HG02885 (cell line): ENCODE measurements at regions not wholly inside any gene's neighbourhood (a gene's known extent, or its start where the extent isn't known, plus 50 kb on each side); places are given as distances from the start of the nearest gene placed in this dataset.

Experiments used
- ATAC-seq: cut with Tn5 transposase; IDR thresholded peaks from one replicate; pipeline ENCODE4 v1.9.1; 2021; ENCODE audit warnings: mild to moderate bottlenecking; ENCODE audit not compliant: unreplicated experiment, poor library complexity

DNA sequence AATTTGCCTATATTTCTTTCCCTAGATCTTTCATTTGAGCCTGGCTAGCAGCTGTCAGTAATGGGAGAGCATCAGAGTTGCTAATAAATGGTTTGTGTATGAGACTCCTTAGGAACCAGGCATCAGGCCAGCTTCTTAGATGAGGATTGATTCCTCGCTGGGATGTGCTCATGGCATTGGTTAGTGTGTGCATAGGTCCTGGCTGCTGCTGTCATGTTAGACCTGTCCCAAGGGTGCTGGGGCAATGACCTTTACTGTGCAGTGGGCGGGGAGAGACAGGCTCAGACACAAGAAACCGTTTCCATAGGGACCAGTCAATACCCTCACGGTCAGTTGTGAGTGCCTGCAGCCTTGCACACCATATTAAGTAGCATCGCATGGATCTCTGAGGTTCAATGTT lies 112.3 kb upstream of the NR3C1 start:
- ATAC-seq, result no peak

DNA sequence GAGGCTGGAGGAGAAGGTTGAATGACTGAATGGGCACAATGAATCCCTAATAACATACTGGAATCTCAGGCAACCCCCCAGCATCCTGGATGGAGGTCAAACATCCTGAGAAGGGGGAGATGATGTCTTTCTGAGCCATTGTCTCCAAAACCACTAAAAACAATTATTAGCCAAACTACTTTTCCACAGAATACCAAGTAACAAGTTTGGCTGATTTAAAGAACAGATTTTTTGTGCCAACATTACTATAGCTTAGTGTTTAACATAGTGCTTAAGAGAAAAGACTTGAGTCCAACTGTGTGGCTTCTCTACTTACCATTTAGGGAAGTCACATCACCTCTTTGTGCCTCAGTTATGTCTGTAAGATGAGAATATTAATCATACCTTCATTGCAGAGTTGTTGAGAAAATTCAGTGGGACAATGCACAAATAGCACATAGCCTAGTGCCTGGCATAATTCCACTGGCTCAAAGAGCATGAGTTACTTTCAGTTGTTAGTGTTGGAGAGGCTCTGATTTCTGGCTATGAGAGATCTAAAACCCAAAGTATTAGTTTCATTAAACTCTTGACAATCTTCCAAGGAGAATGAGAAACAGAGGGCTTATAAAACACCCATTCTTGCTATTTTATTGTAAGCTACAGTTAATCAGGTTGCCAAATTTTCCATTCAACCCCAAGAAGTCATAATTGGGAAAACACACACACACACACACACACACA lies 111.3 kb upstream of the NR3C1 start:
- ATAC-seq, result no peak

DNA sequence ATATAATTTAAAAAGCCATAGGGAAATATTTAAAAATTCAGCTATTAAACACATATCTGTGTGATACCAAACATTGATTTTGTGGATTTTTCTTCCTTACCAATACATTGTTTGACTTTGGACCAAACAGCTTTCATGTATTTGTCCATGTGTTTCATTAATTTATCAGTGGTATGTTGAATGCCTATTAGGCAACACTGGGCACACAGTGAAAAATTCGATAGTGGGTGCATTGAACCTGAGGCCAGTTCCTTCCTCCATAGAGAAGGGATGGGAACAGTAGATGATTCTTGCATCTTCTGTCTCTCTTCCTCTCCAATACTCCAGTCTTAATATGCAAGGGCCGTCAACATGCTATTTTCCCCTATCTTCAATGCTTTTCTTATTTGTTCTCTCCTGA lies 110.2 kb upstream of the NR3C1 start:
- ATAC-seq, result no peak

DNA sequence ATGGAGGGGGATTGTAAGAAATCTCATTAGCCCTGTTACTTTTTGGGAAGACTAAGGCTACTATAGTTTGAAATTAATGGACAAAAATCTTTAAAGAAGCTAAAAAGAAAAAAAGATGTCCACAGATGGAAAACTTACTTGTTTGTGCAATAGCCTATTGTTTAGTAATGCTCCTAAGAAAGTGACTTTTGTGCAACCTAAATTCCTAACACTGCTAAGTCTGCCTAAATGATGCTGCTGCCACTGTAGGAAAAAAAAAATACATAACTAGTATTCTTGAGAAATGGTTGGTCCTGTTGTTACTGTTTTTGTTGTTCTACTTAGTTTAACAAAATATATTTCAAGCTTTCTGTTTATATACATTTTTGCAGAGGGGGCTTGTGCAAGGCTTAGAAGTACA lies 108.2 kb upstream of the NR3C1 start:
- no peak for ATAC-seq

DNA sequence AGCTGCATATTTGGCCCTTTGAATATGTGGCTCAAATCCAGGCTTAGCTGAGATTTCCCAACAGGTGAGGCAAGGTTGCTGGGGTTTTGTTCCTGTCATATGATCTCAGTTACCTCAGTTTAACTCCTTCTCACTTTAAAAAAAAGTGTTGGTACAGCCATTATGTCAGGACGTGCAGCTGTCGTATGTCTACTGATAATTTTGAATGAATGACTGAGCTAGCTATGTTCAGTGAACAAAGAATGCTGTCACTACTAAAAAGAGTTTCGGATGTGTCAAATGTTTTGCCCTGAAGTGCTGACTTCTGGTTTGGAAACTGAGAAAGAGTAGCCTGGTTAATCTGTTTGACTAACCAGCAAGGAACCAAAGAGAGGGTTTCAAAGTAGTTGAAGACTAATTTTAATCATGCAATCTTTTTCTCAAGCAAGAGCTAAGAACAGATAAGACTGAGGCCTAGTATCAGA lies 106.3 kb upstream of the NR3C1 start:
- ATAC-seq, result peak; percentile 95

DNA sequence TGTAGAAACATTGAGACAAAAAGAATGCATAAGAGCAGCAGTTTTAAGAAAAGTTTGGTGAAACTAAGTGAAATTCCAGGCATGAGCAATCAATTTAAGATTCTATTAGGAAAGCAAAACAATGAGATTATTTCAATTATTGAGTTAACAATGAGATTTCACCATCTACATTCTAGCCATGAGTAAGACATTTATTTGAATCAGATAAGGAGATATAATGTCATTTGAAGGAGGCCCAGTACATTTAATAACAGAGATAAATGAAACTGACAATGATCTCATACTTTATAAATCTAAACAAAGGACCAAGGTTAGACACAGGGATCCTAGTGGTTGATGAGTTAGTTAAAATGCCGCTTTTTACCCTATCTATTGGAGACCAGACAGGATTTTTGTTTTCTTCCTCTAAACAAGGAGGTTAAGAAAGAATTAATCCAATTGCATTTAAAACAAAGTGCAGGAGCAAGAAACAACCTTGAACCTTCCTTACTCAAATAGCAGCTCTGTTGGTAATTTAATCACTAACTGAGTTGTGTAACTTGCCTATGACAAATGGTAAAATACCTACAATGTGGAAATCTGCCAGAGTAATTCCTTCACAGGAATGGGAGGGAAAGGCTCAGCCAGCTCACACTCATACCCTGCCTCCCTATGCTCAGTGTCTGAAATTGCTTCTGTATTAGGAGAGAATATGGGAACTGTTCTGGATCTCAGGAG lies 103.5 kb upstream of the NR3C1 start:
- no peak for ATAC-seq

DNA sequence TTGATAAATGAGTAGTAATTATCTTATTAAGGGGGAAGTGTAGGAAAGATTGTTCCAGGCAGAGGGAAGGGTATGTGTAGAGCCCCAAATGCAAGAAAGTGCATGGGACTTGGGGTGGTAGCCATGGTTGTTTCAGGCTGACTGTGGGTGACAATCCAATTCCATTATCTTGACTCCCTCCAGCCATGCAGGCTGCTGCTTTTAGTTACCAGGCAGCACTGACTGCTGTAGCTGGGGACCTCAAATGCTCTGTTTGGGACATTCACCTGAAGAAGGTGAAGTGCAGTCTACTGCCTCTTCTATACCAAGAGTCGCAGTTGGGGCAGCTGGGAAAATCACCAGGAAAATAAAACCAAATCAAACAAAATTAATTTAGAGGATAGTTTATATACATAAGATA lies 102.4 kb upstream of the NR3C1 start:
- ATAC-seq, result no peak

DNA sequence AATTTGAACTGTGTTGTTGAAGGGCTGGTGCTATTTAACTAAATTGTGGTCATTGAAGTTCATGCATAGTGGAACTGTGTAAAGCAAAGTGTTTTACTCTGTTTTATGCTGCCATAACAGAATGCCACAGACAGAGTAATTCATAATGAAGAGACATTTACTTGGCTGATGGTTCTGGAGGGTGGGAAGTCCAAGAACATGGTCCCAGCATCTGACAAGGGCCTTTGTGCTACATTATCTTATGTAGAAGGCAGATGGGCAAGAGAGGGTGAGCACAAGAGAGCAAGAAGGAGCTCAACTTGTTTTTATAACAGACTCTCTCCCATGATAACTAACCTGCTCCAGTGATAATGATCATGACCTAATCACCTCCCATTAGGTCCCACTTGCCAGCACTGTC lies 101.9 kb upstream of the NR3C1 start:
- no peak for ATAC-seq

DNA sequence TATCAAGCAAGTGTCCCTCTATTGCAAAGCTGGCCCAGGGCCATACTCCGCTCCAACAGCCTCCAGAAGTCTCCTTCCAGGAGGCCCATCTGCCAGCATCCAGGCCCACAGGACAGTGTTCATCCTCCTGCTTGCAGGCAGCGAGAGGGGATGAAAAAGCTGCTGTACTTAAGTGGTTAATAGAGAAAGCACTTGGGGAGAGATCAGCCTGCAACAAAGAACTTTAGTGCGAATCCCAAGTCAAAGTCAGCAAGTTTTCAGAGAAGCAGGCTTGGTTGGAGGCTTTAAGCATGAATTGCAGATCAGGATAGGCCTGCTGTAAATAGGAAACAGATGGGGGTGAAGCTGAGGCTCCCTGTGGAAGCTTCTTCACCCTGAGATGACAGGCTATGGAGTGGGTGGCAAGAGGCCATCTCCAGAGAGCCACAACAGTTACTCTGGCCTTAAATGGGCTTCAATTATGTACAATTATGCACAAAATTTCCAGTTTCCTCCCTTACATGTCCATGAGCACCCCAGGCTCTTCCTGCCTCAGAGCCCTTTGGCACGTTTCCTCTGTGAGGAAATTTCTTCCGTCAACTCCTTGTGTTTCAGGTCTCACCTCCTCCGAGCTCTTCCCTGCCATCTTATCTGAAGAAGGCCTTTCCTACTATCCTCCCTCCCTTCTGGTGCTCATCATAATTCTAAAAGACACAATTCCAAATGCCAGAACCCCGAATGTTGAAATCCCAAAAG lies 98.0 kb upstream of the NR3C1 start:
- no peak for ATAC-seq

DNA sequence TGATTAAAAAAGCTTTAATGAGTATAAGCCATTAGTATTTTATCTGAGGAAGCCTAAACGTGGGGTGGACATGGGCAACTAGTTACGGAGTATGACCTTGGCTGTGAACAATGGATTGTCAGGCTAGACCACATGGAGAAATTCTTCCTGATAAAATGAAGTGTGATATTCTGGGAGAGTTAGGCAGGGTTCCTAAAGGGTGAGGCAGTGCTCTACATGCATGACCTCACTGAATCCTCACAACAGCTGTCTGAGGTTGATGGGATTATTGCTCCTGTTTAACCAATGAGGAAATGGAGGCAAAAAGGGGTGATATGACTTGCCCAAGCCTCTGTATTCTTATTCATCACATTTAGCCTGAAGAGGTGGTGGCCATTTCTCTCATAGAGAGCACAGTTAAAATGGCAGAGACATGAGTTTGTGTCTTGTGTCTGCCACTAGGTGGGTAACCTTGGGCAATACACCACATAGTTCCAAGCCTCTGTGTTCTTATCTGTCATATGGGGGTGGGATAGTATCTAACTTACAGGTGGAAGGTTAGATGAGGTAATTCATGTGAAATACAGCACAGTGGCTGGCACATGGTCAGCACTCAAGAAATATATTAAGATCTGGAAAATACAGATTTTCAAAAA lies 96.1 kb upstream of the NR3C1 start:
- no peak for ATAC-seq

DNA sequence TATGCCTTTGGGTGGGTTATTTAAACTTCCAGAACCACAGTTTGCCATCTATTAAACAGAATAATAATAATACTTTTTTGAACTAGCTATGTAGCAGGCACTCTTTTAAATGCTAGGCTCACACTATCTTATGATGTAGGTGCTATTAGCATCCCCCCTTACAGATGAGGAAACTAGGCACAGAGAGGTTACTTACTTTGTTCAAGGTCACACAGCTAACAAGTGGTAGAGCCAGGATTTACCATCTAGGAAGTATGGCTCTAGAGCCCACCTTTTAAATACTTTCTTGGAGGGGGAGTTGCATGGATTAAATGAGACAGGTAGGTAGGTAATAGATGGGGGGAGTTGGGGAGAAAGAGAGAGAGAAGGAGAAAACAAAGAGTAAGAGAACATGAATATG lies 95.3 kb upstream of the NR3C1 start:
- no peak for ATAC-seq

DNA sequence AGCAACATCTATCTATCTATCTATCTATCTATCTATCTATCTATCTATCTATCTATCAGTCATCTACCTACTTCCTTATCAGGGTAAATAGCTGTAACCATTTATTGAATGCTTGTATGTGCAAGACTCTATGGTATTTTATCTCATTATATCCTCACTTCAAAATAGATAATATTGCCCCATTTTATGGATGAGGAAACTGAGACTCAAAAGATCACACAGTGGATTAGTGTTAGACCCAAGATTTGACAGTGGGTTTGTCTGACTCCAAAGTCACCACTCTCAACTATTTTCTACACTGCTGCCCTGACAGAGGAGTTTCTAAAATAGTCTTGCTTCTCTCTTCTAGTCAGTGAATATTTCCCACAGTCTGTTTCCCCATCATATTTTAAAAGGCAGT lies 94.3 kb upstream of the NR3C1 start:
- no peak for ATAC-seq

DNA sequence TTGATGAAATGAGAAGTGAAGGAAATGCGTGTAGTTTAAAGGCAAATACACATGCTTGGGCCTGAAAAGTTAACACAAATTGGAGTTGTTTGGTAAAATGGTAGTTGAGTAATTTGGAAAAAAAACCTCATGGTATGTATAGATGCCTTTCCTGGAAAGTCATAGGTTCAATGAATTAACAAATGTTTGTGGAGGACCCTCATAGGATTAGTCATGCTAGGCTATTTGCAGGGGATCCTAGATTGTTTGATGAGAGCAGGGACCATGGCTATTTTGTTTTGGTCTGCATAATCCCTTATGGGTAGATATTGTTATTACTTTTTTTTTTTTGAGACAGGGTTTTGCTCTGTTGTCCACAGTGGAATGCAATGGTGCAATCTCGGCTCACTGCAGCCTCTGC lies 93.5 kb upstream of the NR3C1 start:
- no peak for ATAC-seq

DNA sequence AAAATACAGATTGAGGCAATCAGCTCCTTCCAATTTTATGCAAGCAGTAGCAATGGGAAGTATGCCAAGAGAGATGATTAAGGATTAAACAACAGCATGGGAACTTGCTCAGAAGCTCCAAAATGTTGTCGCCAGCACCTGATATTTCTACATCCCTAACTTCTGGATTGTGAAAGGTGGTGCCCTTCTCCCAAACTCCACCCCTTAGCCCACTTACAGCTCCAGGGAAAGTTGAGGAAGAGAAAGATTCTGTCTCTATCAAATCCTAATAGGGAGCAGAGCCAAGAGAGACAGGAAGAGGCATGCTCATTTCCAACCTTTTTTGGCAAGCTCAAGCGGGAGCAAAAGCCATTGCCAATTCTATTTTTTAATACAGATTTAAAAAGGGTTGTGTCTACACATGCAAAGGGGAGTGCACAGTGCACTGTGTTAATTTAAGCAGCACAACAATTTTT lies 92.4 kb upstream of the NR3C1 start:
- ATAC-seq, result no peak

DNA sequence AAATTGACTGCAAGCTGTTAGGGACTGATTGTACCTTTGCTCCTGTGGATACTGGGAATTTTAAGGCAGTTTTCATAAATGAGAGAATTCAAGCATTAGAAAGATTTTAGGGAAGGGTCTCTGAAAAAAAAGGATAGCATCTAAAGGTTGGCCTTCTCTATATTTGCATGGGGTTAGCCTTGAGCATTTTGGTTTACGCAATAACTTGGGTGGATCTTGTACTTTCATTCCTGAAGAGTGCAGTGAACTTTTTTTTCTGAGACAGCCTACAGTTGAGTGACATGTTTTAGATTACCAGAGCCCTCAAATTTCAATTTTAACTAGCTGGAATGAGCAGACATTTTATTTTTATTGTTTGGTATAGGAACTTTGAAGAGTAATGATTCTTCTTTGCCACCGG lies 91.6 kb upstream of the NR3C1 start:
- ATAC-seq, result no peak

DNA sequence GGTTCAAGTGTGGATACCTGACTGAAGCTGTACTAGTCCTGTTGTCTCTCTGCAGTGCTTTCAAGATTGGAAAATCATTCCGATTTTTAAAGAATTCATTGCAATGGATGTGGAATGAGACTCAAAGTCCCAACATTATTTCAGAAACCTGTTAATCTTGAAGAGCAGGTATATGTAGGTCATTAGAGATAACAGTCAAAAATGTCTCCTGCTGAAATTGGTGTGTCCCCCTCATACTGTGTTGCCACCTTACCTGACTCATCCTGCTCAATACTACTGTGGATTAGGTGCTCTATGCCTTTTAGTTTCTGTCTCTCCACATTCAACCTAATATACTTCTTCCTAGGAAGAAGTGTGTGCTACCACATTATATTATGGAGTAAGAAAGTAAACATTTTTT lies 91.1 kb upstream of the NR3C1 start:
- no peak for ATAC-seq

DNA sequence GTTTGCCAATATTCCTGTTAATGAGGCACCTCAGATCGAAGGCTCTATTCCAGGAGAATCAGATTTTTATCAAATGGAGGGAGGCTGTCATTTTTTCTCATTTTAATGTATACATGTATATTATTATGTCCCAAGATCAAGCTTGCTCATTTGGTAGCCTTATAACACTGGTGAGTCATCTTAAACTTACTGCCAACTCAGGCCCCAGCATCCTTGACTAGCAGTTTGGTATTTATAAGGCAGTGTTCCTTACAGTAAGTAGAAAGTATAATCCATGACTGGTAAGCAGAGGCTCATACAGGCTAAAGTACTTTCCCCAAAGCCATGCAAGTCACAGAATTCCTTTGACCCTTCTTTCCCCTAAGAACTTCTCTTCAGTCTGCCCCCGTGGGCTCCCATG lies 90.7 kb upstream of the NR3C1 start:
- no peak for ATAC-seq

DNA sequence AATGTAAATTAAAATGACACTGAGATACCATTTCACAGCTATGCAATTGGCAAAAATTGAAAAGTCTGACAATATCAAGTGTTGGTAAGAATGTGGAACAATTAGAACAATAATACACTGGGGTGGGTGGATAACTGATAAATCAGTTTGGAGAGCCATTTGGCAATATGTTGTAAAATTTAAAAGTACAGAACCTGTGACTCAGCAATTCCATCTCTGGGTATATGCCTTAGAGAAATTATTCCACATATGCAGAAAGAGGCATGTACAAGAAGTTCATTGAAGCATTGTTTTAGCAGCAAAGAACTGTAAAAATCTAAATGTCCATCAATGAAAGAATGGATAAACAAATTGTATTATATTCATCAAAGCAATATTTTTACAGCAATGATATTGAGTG lies 89.3 kb upstream of the NR3C1 start:
- ATAC-seq, result no peak

DNA sequence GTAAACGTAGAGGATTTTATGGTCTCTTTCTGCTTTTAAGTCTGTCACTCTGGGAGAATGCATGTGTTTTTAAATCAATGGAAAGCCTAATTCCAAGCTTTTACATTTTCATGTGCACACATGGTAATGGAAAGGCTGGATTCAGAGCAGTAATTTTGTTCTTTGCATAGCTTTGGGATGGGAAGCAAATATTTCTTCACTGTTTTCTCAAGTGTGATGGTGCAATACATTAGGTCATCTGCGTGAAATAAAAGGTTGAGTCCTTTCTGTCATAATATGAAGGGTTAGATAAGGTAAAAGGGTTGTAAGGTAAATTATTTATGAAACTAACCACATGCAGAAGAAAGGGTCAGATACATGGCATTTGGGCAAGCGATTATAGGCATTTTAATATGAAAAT lies 88.2 kb upstream of the NR3C1 start:
- ATAC-seq, result no peak

DNA sequence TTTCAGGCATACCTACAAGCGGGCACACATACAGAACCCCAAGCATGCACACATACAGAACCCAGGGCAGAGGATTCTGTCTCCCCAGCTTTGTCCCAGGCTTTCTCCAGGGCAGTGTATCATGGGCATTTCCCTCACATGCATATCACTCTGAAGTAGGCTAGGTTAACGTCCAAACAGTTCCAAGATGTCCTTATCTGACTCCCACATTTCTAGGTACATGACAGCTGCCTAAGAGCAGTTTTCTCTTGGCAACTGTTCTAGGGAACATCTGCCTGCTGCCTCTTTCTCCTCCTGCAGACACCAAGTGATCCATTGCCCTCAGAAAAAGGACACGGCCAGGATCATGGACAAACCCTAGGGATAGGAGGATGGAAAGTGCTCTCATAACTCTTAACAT lies 84.9 kb upstream of the NR3C1 start:
- no peak for ATAC-seq

DNA sequence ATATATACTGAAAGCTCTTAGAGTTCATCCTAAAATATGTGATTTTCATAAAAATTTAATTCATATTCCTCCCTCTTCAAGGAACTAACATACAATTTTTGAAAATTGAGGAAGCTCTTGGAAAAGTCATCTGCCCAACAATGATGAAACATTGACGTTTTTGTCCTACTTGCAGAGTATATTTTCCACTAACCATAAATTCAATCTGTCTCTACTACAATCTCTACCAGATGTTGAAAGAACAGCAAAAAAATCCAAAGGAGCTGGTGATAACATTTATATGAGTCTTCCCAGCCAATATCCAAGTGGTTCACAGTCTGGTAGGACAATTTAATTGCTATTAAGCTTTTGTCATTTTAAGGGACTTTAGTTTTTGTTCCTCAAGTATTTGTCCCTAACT lies 81.1 kb upstream of the NR3C1 start:
- no peak for ATAC-seq
